H1 (cell line): ENCODE measurements at regions not wholly inside any gene's neighbourhood (a gene's known extent, or its start where the extent isn't known, plus 50 kb on each side); places are given as distances from the start of the nearest gene placed in this dataset.

Experiments
- EGR1 ChIP-seq: IDR thresholded peaks from 2 replicates; pipeline ENCODE4 v1.6.1; 2011; ENCODE audit warnings: low read depth, low read length, borderline replicate concordance
- JUN ChIP-seq: IDR thresholded peaks from 2 replicates; pipeline ENCODE4 v1.6.1; 2011; ENCODE audit warnings: low read depth, mild to moderate bottlenecking, improper control_type of control experiment, low read length
- NRF1 ChIP-seq: IDR thresholded peaks from 2 replicates; pipeline ENCODE4 v1.6.1; 2011; ENCODE audit warnings: mild to moderate bottlenecking, low read depth, low read length, improper control_type of control experiment
- PHF8 ChIP-seq: fragments of 200-600 bp; sonication (generic); conservative IDR thresholded peaks from 2 replicates; pipeline ENCODE4 v1.7.1; 2012; ENCODE audit warnings: low read depth, mild to moderate bottlenecking, inconsistent platforms, low read length, moderate library complexity
- SAP30 ChIP-seq: fragments of 300-600 bp; sonication (generic); IDR thresholded peaks from 2 replicates; pipeline ENCODE4 v1.7.1; 2012; ENCODE audit warnings: low read length, moderate library complexity, mild to moderate bottlenecking, inconsistent platforms; ENCODE audit not compliant: insufficient read depth, insufficient replicate concordance
- TCF12 ChIP-seq: IDR thresholded peaks from 2 replicates; pipeline ENCODE4 v1.6.1; 2011; ENCODE audit warnings: low read depth, mild to moderate bottlenecking, low read length
- ZNF274 ChIP-seq: IDR thresholded peaks from 2 replicates; pipeline ENCODE4 v1.7.0; 2012; ENCODE audit warnings: low read length, borderline replicate concordance; ENCODE audit errors: extremely low read depth

DNA sequence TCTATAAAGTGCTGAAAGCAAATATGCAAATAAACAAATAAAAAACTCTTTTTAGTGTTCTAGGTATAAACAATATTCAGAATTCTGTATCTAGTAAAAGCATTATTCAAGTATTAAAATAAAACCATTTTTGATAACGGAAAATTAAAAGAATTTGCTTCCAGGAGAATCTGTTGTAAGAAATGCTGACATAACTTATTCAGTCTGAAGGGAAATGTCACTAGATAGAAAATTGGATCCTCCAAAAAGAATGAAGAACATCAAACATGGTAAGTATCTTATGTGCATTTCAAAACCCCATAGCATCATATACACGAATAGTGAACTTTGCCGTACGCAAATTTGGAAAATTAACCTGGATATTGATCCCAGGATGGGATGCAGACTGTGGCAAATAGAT, 506.7 kb downstream of the GLRX3 start (continued):
- TF ChIP-seq ZNF274: no peak
- TF ChIP-seq NRF1: no peak
- TF ChIP-seq SAP30: no peak
- TF ChIP-seq JUN: no peak
- no peak for TF ChIP-seq PHF8
- TF ChIP-seq TCF12: no peak
- TF ChIP-seq EGR1: no peak
- TF ChIP-seq, all 59 proteins: peak for 0
